DOHH2 (cell line): ENCODE measurements at regions not wholly inside any gene's neighbourhood (a gene's known extent, or its start where the extent isn't known, plus 50 kb on each side); places are given as distances from the start of the nearest gene placed in this dataset.

Experiments used
- CTCF ChIP-seq: fragments of 200-600 bp; sonication (generic); IDR thresholded peaks from one replicate; pipeline ENCODE4 v1.5.1; 2014; ENCODE audit warnings: antibody characterized with exemption, mild to moderate bottlenecking, low read depth, low read length; ENCODE audit not compliant: poor library complexity, severe bottlenecking
- EZH2phosphoT487 ChIP-seq: fragments of 200-600 bp; sonication (generic); IDR thresholded peaks from 2 replicates; pipeline ENCODE4 v1.6.1; 2017; ENCODE audit warnings: borderline replicate concordance, mild to moderate bottlenecking, antibody characterized with exemption, low read length, moderate library complexity, mixed read lengths

GRCh38 chr9:104997536-104997935 is 69.6 kb upstream of the ABCA1 start:
- no peak for TF ChIP-seq CTCF
- no peak for TF ChIP-seq EZH2phosphoT487
